Liver (tissue), 3 donors: ENCODE measurements at regions not wholly inside any gene's neighbourhood (a gene's known extent, or its start where the extent isn't known, plus 50 kb on each side); places are given as distances from the start of the nearest gene placed in this dataset.

ENCODE experiments used
- CTCF ChIP-seq: fragments of 150-350 bp; IDR thresholded peaks from 2 replicates; pipeline ENCODE4 v1.5.1; 2017; ENCODE audit warnings: improper control_type of control experiment, low read depth, low read length; ENCODE audit not compliant: missing input control
- TAF1 ChIP-seq: conservative IDR thresholded peaks from 2 replicates; pipeline ENCODE4 v1.6.1; 2016; ENCODE audit warnings: antibody characterized with exemption, mild to moderate bottlenecking
- YY1 ChIP-seq: IDR thresholded peaks from 2 replicates; pipeline ENCODE4 v1.6.1; 2016; ENCODE audit warnings: antibody characterized with exemption, mild to moderate bottlenecking
- donor health status: healthy.
- donor health status: healthy.

GRCh38 chr14:51504669-51505068, 147.0 kb upstream of the FRMD6 start:
- TF ChIP-seq TAF1 (no peak), CTCF (no peak), YY1 (no peak)
